H7 (cell line): ENCODE measurements at regions not wholly inside any gene's neighbourhood (a gene's known extent, or its start where the extent isn't known, plus 50 kb on each side); places are given as distances from the start of the nearest gene placed in this dataset.

Experiments
- DNase-seq: peaks from one replicate; pipeline ENCODE4 v3.0.0; 2012
- H3K27me3 ChIP-seq: 2 replicates; pipeline ENCODE4 v1.6.0; 2011; ENCODE audit warnings: mild to moderate bottlenecking, low read length; ENCODE audit not compliant: control insufficient read depth, insufficient read depth
- H3K36me3 ChIP-seq: replicated peaks from 2 replicates; pipeline ENCODE4 v1.5.1; 2011; ENCODE audit warnings: low read length; ENCODE audit not compliant: control insufficient read depth, insufficient read depth
- H3K4me3 ChIP-seq: 2 replicates; pipeline ENCODE4 v1.5.1; 2011; ENCODE audit warnings: low read depth, mild to moderate bottlenecking, control low read depth, low read length, moderate library complexity; ENCODE audit not compliant: insufficient read depth

DNA sequence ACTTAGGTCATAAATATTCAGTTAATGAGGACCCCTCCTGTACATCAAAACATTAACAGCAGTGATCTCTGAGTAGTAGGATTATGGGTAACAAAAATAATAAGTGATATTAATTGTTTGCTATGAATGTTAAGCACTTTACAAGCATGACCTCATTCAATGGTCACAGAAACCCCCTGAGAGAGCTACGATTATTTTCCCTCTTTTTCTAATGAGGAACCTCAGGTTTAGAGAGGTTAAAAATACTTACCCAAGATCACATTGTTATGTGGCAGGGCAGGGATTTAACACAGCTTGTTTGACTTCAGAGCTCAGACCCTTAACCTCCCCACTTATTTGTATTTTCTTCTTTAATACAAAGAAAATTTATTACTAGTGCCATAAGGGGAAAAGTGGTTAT, 228.2 kb downstream of the TBL1XR1 start:
- no peak for DNase-seq

GRCh38 chr3:176968631-176969030, 228.7 kb downstream of the TBL1XR1 start:
- no peak for DNase-seq
- no peaks in the 10 kb centered on the region for H3K36me3 ChIP-seq
- H3K27me3 ChIP-seq = no peaks in the 10 kb centered on the region
- no peak overlapping the region for H3K4me3 ChIP-seq

More for the DNA sequence above, 228.2 kb downstream of the TBL1XR1 start:
- Histone ChIP-seq H3K27me3 (no peaks in the 10 kb centered on the region), H3K4me3 (no peak overlapping the region), H3K36me3 (no peaks in the 10 kb centered on the region)

DNA sequence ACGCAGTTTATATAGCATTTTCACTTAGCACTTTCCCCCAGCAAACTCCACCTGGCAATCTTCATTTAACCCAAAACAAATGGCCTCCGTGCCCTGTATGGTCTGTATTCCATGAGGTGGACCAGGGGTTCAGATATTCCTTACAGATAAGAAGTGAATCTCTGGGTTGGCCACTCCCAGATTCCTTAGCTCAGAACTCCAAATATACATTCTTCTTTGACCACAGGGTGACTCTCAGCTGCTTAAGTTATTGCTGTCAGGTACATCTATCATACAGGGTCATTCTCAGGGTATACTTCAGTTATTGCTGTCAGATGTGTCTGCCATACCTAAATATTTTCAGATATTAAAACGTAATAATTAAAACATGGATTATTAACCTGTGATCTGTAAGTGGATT, 229.8 kb downstream of the TBL1XR1 start:
- H3K27me3 ChIP-seq = no peaks in the 10 kb centered on the region
- H3K4me3 ChIP-seq = no peak overlapping the region
- H3K36me3 ChIP-seq = no peaks in the 10 kb centered on the region
- DNase-seq = no peak

DNA sequence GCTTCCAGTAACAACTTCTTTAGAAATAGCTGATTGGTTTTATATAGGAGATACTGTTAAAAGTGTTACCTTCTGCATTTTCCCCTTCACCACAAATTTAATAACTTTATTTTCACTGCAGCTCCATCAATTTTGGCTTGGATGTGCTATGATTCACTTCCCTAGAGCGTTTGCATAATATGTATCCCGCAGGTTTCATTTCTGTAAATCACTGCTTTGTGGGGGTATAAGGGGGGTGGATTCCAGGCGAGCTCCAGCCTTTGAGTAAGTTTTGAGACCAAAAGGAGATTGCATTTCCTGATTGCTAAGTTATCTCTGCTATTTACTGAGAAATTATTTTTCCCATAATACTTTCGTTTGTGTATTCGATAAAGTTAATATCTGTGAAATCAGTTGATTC, 232.6 kb downstream of the TBL1XR1 start:
- Histone ChIP-seq H3K27me3 (no peaks in the 10 kb centered on the region), H3K4me3 (no peak overlapping the region), H3K36me3 (no peaks in the 10 kb centered on the region)
- DNase-seq = no peak

- Histone ChIP-seq H3K27me3 (no peaks in the 10 kb centered on the region), H3K36me3 (no peaks in the 10 kb centered on the region), H3K4me3 (no peak overlapping the region)
- DNase-seq = no peak
These were observed 235.4 kb downstream of the TBL1XR1 start for GRCh38 chr3:176961916-176962315.

DNA sequence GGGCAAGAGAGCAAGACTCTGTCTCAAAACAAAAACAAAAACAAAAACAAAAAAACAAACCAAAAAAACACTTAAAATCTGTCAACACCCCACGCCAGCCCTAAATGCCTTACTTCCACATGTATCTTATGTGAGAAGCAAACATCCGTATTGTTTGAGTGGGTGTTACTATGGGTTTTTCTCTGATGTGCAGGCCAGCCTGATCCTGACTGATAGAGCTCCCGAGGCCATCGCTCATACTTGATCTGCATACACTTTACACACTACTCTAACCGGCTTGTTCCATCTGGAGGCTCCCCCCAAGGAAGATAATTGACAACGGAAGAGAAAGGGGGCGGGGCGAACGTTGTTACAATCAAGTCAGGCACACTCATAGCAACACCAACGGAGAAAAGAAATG, 237.4 kb downstream of the TBL1XR1 start:
- H3K27me3 ChIP-seq = no peaks in the 10 kb centered on the region
- H3K36me3 ChIP-seq = no peaks in the 10 kb centered on the region
- no peak for DNase-seq

GRCh38 chr3:176958560-176958959, 238.7 kb downstream of the TBL1XR1 start:
- no peak for DNase-seq
- H3K4me3 ChIP-seq = no peak overlapping the region
- H3K36me3 ChIP-seq = no peaks in the 10 kb centered on the region
- H3K27me3 ChIP-seq = no peaks in the 10 kb centered on the region

More for the DNA sequence above, 237.4 kb downstream of the TBL1XR1 start:
- H3K4me3 ChIP-seq = no peak overlapping the region

- H3K36me3 ChIP-seq = no peaks in the 10 kb centered on the region
- no peak for DNase-seq
- no peak overlapping the region for H3K4me3 ChIP-seq
- no peaks in the 10 kb centered on the region for H3K27me3 ChIP-seq
These were observed 242.8 kb downstream of the TBL1XR1 start for GRCh38 chr3:176954517-176954916.

DNA sequence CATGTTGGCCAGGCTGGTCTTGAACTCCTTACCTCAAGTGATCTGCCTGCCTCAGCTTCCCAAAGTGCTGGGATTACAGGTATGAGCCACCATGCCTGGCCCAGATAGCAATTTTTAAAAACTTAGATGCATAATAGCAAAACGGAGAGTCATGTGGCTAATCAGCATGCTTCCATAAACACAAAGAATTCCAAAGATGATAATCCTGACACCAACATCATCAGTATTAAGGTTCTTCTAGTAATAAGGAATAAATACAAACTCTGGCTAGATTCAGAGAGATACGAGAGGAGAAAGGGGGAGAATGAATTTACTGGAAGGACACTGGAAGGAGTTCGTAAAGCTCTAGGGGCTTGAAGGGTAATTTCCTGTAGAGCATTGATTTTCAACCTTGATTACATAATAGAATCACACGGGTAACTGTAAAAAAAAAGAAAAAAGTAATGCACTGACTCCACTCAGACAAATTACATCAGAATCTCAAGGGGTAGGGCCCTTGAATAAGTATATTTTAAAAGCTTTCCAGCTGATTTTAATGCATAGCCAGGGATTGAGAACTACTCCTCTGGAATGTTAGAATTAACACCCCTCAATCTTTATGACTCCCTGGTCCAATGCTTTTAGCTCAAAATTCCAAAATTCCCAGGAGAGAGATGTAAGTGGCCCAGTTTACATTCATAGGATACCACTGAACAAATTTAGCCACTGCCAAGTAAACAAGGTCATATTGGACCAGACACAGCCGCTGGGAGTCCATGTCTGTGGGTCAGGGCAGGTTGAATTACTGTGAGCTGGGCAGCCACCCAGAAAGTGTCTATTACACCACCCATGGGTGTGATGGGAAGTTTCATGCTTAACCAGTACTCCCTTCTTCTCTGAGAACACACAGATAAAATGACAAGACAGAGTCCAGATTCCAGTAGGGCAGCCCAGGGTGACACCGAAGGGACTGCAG, 243.9 kb downstream of the TBL1XR1 start:
- no peak for DNase-seq
- H3K4me3 ChIP-seq = no peak overlapping the region
- no peaks in the 10 kb centered on the region for H3K36me3 ChIP-seq
- H3K27me3 ChIP-seq = no peaks in the 10 kb centered on the region

DNA sequence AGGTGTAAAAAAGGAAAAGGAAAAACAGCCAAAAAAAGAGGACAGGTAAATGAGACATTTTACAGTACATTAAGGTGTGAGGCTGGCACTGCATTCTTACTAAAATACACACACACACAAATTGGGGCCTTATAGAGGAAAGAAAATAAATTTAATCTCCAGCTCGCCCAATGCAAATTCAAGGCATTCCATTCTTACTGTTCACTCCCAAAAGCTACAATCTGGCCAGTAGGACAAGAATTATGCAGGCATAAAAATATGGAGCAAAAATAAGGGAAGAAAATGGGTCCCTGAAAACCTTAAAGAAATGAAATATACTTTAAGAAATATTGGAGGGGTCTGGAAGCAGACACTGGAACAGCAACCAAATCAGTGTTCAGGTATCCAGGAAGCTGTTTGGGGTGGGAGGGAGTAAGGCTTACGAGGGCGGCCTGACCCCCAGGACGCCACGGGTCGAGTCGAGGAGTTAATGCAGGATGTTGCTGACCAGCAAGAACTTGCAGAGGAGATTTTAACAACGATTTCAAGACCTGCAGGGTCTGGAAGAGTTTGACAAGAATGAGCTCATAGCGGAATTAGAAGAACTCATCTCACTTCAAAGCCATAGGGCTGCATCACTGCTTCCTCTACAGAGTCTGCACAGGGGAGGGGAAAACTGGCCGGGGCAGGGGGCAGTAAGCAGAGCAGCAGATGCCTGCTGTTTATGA, 245.5 kb downstream of the TBL1XR1 start:
- Histone ChIP-seq H3K36me3 (no peaks in the 10 kb centered on the region), H3K4me3 (no peak overlapping the region), H3K27me3 (no peaks in the 10 kb centered on the region)
- DNase-seq = no peak

- no peaks in the 10 kb centered on the region for H3K27me3 ChIP-seq
- DNase-seq = no peak
- no peak overlapping the region for H3K4me3 ChIP-seq
- no peaks in the 10 kb centered on the region for H3K36me3 ChIP-seq
These were observed 246.1 kb downstream of the TBL1XR1 start for GRCh38 chr3:176951144-176951543.

GRCh38 chr3:176950743-176951142, 246.5 kb downstream of the TBL1XR1 start:
- H3K27me3 ChIP-seq = no peaks in the 10 kb centered on the region
- no peaks in the 10 kb centered on the region for H3K36me3 ChIP-seq
- DNase-seq = no peak
- H3K4me3 ChIP-seq = no peak overlapping the region

- H3K27me3 ChIP-seq = no peaks in the 10 kb centered on the region
- DNase-seq = no peak
- H3K36me3 ChIP-seq = no peaks in the 10 kb centered on the region
- H3K4me3 ChIP-seq = no peak overlapping the region
These were observed 249.1 kb downstream of the TBL1XR1 start for GRCh38 chr3:176948151-176948550.

GRCh38 chr3:176946202-176946601, 251.1 kb downstream of the TBL1XR1 start:
- Histone ChIP-seq H3K36me3 (no peaks in the 10 kb centered on the region), H3K4me3 (no peak overlapping the region), H3K27me3 (no peaks in the 10 kb centered on the region)
- no peak for DNase-seq

DNA sequence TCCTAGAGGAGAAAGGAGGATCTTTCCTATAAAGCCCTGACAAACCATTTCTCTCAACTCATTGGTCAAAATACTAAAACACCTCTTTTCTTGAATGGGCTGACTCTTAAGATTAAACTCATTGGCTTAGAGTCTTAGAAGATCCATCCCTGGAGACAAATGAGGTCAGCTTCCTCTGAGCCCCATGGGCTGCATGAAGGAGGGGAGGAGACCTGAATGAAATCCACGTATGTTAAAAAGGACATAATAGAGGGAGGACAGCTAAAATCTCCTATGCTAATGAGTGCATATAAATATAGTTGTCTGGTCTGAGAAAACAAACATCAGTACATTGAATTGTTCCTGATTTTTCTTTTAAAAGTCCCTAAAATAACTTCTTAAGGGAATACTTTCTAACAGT, 255.0 kb downstream of the TBL1XR1 start:
- no peak for DNase-seq
- H3K27me3 ChIP-seq = no peaks in the 10 kb centered on the region
- no peaks in the 10 kb centered on the region for H3K36me3 ChIP-seq
- H3K4me3 ChIP-seq = no peak overlapping the region
